VCaP (cell line): ENCODE measurements at regions not wholly inside any gene's neighbourhood (a gene's known extent, or its start where the extent isn't known, plus 50 kb on each side); places are given as distances from the start of the nearest gene placed in this dataset.

ENCODE experiments used
- H3K27ac ChIP-seq: fragments of 450-650 bp; 2 replicates; pipeline ENCODE4 v1.5.1; 2017
- TF ChIP-seq, protein P1 (sequence below): fragments of 450-650 bp; conservative IDR thresholded peaks from 2 replicates; pipeline ENCODE4 v1.5.1; 2017; ENCODE audit warnings: mild to moderate bottlenecking, moderate library complexity

DNA sequence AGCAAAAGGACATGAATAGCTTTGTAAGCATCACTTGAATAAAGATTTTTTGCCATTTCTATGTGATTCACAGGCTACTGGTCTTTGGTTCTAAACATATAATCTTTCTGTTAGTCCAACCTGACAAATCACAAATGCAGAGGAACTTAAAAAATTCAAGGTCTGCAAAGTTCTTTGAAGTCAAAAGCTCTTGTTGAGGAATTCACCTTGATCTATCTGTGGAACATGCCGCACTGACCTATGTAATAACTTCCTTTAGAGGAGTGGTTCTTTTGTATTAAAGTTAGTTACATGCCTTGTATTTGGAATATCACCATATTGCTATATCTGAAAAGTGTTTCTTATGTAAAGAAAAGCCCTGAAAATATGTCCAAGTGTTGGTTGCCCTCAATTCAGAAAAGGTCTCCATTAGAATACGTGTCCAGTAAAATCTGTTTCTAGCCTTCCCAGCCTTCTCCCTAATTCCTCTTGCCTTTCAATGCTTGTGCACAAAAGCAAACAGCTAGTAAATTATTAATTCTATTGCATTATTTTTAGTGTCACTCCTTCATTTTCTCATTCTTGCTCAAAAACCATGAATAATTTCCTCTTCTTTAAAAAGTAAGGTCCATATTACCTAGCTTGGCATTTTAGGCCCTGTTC, 1192.8 kb downstream of the FLRT2 start:
- no peak overlapping the region for H3K27ac ChIP-seq
- TF ChIP-seq, protein P1, sequence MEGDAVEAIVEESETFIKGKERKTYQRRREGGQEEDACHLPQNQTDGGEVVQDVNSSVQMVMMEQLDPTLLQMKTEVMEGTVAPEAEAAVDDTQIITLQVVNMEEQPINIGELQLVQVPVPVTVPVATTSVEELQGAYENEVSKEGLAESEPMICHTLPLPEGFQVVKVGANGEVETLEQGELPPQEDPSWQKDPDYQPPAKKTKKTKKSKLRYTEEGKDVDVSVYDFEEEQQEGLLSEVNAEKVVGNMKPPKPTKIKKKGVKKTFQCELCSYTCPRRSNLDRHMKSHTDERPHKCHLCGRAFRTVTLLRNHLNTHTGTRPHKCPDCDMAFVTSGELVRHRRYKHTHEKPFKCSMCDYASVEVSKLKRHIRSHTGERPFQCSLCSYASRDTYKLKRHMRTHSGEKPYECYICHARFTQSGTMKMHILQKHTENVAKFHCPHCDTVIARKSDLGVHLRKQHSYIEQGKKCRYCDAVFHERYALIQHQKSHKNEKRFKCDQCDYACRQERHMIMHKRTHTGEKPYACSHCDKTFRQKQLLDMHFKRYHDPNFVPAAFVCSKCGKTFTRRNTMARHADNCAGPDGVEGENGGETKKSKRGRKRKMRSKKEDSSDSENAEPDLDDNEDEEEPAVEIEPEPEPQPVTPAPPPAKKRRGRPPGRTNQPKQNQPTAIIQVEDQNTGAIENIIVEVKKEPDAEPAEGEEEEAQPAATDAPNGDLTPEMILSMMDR = no peak

DNA sequence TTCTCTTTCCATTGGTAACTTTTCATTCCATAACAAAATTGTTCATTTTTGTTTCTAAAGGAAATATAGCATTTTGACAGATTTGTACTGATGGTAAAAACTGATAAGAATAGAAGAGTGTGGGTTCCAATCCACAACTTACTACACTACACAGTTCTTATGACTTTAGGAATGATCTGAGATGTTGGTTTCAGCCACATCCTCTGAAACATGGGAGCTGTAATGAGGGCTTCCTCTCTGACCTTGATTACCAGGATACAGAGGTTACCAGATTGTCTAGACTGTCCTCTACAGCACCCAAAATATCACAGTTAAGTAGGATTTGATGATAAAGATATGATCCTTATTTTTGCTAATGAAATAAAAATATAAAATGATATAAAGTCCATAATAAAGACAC, 1184.6 kb downstream of the FLRT2 start:
- TF ChIP-seq, protein P1 = no peak

DNA sequence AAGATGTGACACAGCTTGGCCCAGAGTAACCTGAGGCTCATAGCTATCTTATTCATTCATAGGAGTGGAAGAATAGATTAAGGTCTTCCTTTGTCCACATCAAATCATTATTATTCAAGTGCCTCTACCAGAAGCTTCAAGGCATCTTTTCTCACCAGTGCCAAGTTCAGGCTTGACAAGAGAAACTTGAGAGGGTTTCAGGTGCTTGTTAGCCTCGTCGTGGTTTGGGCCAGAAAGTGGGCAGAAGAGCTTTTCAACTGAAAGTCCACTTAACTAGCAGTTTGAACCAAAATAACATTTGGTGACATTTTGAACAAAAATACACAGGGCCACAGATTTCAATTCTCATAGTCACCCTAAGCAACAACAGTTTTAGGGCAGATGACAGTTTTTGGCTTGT, 1184.2 kb downstream of the FLRT2 start:
- TF ChIP-seq, protein P1 = no peak
- no peak overlapping the region for H3K27ac ChIP-seq

More for the DNA sequence above, 1184.6 kb downstream of the FLRT2 start:
- H3K27ac ChIP-seq = no peak overlapping the region

DNA sequence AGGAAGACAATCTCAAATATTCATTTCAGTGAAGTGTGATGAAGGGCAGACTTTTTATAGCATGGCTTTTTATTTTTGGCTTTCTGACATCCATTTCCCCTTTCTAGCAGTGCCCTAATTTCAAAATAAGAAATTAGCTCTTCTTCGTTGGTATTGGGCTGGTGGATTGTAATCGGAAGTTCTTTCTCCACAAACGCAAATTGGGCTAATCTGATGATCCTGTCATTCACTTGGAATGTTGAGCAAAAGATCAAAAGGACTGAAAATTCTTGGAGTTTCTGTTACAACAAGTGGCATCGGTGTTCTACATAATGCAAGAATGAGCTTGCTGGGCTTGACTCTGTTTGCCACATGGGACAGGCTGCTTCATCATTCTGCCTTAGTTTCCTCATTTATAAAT, 1182.8 kb downstream of the FLRT2 start:
- TF ChIP-seq, protein P1 = no peak
- H3K27ac ChIP-seq = no peak overlapping the region

DNA sequence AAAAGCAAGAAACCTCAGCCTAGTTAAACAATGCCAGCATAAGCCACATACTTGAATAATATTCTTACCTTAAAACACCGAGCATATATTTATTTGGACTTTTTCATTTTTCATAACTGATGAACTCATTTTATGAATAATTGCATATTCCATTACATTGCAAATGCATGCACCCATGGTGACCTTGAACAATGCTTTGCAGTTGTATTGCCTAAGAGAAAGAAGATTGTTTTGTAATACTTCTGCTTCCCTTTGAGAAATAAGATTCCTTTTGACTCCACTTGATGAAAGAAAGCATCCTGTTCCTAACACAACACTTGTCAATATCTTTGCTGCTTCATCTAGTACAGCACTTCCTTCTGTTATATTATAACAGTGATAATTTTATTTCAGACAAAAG, 1182.2 kb downstream of the FLRT2 start:
- TF ChIP-seq, protein P1 = no peak
- H3K27ac ChIP-seq = no peak overlapping the region

DNA sequence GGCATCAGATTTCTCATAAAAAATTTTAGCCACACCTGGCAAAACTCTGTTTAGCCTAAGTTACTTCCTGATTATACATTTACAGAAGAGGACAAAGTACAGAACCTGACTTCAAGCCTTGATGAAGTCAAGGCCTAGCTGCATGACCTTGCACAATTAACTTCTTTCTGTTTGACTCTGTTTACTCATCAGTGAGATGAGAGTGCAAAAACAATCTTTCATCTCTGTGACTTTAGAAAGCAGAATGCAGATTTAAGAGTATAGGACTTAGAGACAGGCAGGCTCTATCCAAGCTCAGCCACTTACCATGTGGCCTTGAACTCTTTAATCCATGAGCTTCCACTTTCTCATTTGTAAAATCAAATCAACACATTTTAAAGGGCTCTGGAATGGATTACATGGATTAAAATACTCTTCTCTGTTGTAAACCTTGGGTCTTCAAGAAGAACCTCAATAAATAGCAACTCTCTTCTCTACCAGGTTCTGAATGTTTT, 1178.9 kb downstream of the FLRT2 start:
- no peak overlapping the region for H3K27ac ChIP-seq
- TF ChIP-seq, protein P1 = no peak

DNA sequence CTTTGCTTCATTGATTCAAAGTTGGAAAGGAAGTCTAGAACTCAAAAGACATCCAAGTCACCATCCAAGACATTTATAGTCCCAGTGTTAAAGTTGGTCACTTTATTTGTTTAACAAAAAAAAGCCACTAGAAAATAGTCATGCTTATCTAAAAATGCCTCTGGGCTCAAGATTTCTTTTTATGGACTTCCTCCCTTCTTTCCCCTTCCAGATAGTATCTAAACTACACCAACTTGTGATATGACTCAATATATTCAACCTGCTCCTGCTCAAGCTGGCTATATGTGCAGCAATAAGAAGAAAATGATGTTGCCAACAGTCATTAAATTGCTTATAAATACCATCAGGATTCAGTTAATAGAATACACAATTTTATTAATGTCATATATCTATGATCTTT, 1177.1 kb downstream of the FLRT2 start:
- no peak overlapping the region for H3K27ac ChIP-seq
- TF ChIP-seq, protein P1 = no peak
